ENCODE measurements at regions not wholly inside any gene's neighbourhood (a gene's known extent, or its start where the extent isn't known, plus 50 kb on each side); places are given as distances from the start of the nearest gene placed in this dataset.

- Mint-ChIP-seq H3K36me3 (ENCODE audit: insufficient read depth in 1 of 3, low read depth in 3 of 3) (peaks cover 3 to 4% (median 3%) of the 10 kb centered on the region in 3 experiments; a peak in 5 of 7 replicates), H3K4me3 (no peak overlapping the region), H3K4me1 (no peaks in the 10 kb centered on the region), H3K9me3 (peaks cover 6 to 8% of the 10 kb centered on the region in 2 experiments; a peak in 3 of 5 replicates), H3K27ac (no peak overlapping the region), H3K27me3 (ENCODE audit: low read depth) (no peaks in the 10 kb centered on the region)
- Histone ChIP-seq H3K9me3 (ENCODE audit: control insufficient read depth, low read depth, low read length) (no peaks in the 10 kb centered on the region), H3K4me1 (ENCODE audit: insufficient read depth, low read length) (no peaks in the 10 kb centered on the region), H2BK5ac (ENCODE audit: insufficient read length, low read length) (no peak overlapping the region), H3K9ac (ENCODE audit: extremely low read depth, insufficient read length, low read length) (no peak overlapping the region), H2BK15ac (ENCODE audit: low read depth, low read length) (no peak overlapping the region), H3K79me1 (ENCODE audit: insufficient read depth, low read depth, low read length, poor library complexity, severe bottlenecking) (no peaks in the 10 kb centered on the region), H3K56ac (ENCODE audit: insufficient read length, low read depth, low read length) (no peak overlapping the region), H4K5ac (ENCODE audit: insufficient read length, low read depth, low read length) (no peak overlapping the region), H4K8ac (replicated peaks; ENCODE audit: insufficient read length, low read depth, low read length) (no peak overlapping the region), H3K18ac (ENCODE audit: insufficient read length, low read depth, low read length) (no peak overlapping the region), H4K20me1 (ENCODE audit: control insufficient read depth, insufficient read depth, insufficient read length) (no peaks in the 10 kb centered on the region), H3K23ac (ENCODE audit: insufficient read length, low read depth, low read length) (no peak overlapping the region), H2AK5ac (ENCODE audit: insufficient read length, low read length) (no peak overlapping the region), H3K27me3 (ENCODE audit: insufficient read depth, low read length) (no peaks in the 10 kb centered on the region), H3K23me2 (ENCODE audit: insufficient read length, low read depth, low read length, poor library complexity, severe bottlenecking) (no peaks in the 10 kb centered on the region), H3K14ac (ENCODE audit: insufficient read depth, low read length) (no peak overlapping the region), H2AFZ (ENCODE audit: low read length) (no peak overlapping the region), H4K91ac (ENCODE audit: insufficient read length, low read depth, low read length) (no peak overlapping the region), H3K4ac (ENCODE audit: low read depth, low read length) (no peak overlapping the region), H3K4me2 (ENCODE audit: insufficient read depth, insufficient read length, low read length) (no peak overlapping the region), H3K27ac (ENCODE audit: insufficient read length, low read depth, low read length) (no peak overlapping the region), H2BK20ac (ENCODE audit: low read depth, low read length, poor library complexity, severe bottlenecking) (no peak overlapping the region), H3T11ph (ENCODE audit: low read length) (no peak overlapping the region), H2BK12ac (ENCODE audit: insufficient read length, low read depth, low read length) (no peak overlapping the region), H3K79me2 (ENCODE audit: insufficient read depth, low read length) (no peaks in the 10 kb centered on the region), H2BK120ac (ENCODE audit: low read depth, low read length, poor library complexity, severe bottlenecking) (no peak overlapping the region)
- TF ChIP-seq, protein P1, sequence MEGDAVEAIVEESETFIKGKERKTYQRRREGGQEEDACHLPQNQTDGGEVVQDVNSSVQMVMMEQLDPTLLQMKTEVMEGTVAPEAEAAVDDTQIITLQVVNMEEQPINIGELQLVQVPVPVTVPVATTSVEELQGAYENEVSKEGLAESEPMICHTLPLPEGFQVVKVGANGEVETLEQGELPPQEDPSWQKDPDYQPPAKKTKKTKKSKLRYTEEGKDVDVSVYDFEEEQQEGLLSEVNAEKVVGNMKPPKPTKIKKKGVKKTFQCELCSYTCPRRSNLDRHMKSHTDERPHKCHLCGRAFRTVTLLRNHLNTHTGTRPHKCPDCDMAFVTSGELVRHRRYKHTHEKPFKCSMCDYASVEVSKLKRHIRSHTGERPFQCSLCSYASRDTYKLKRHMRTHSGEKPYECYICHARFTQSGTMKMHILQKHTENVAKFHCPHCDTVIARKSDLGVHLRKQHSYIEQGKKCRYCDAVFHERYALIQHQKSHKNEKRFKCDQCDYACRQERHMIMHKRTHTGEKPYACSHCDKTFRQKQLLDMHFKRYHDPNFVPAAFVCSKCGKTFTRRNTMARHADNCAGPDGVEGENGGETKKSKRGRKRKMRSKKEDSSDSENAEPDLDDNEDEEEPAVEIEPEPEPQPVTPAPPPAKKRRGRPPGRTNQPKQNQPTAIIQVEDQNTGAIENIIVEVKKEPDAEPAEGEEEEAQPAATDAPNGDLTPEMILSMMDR (conservative IDR thresholded peaks at IDR 0.05) = no peak
- WGBS (ENCODE audit: extremely low coverage, insufficient read length, low lambda C conversion rate) = no CpG with 5 or more reads among the region's 2 CpGs
- DNase-seq = no peak
Measured at GRCh38 chr9:104240890-104241289, 146.8 kb downstream of the SMC2 start.

All from H9 (cell line).